MM.1S (cell line): ENCODE measurements at regions not wholly inside any gene's neighbourhood (a gene's known extent, or its start where the extent isn't known, plus 50 kb on each side); places are given as distances from the start of the nearest gene placed in this dataset.

ENCODE experiments used
- DNase-seq: peaks from one replicate; pipeline ENCODE4 v3.0.0-alpha.2; 2015
- H2AFZ ChIP-seq: fragments of 300-600 bp; sonication (generic); 2 replicates; pipeline ENCODE4 v1.6.0; 2016; ENCODE audit warnings: antibody characterized with exemption, low read length
- H3F3A ChIP-seq: fragments of 300-600 bp; sonication (generic); 2 replicates; pipeline ENCODE4 v1.6.1; 2016; ENCODE audit warnings: mild to moderate bottlenecking, antibody characterized with exemption, low read length, moderate library complexity, mixed read lengths; ENCODE audit not compliant: insufficient read depth
- H3K27ac ChIP-seq: fragments of 300-600 bp; sonication (generic); 2 replicates; pipeline ENCODE4 v1.5.1; 2016; ENCODE audit warnings: mild to moderate bottlenecking, low read length
- H3K27me3 ChIP-seq: fragments of 300-600 bp; sonication (generic); replicated peaks from 2 replicates; pipeline ENCODE4 v1.6.0; 2016; ENCODE audit warnings: low read length; ENCODE audit not compliant: insufficient read depth
- H3K36me3 ChIP-seq: fragments of 300-600 bp; sonication (generic); replicated peaks from 2 replicates; pipeline ENCODE4 v1.6.1; 2016; ENCODE audit warnings: mild to moderate bottlenecking, low read length, mixed read lengths; ENCODE audit not compliant: insufficient read depth
- H3K4me1 ChIP-seq: fragments of 300-600 bp; sonication (generic); 2 replicates; pipeline ENCODE4 v1.6.1; 2016; ENCODE audit warnings: low read length, mixed read lengths
- H3K4me2 ChIP-seq: fragments of 300-600 bp; sonication (generic); 2 replicates; pipeline ENCODE4 v1.6.0; 2016; ENCODE audit warnings: low read depth, low read length
- H3K4me3 ChIP-seq: fragments of 300-600 bp; sonication (generic); 2 replicates; pipeline ENCODE4 v1.5.1; 2016; ENCODE audit warnings: low read length, mixed read lengths
- H3K79me2 ChIP-seq: fragments of 300-600 bp; sonication (generic); 2 replicates; pipeline ENCODE4 v1.6.1; 2016; ENCODE audit warnings: mixed run types, low read length, mixed read lengths
- H3K9ac ChIP-seq: fragments of 300-600 bp; sonication (generic); 2 replicates; pipeline ENCODE4 v1.6.1; 2016; ENCODE audit warnings: low read length, mixed read lengths
- H3K9me2 ChIP-seq: fragments of 300-600 bp; sonication (generic); replicated peaks from 2 replicates; pipeline ENCODE4 v1.6.1; 2016; ENCODE audit warnings: mild to moderate bottlenecking, low read length, mixed read lengths; ENCODE audit not compliant: insufficient read depth
- H3K9me3 ChIP-seq: fragments of 300-600 bp; sonication (generic); replicated peaks from 2 replicates; pipeline ENCODE4 v1.6.1; 2016; ENCODE audit warnings: mild to moderate bottlenecking, low read length, mixed read lengths; ENCODE audit not compliant: insufficient read depth
- H4K20me1 ChIP-seq: fragments of 300-600 bp; sonication (generic); 2 replicates; pipeline ENCODE4 v1.6.1; 2016; ENCODE audit warnings: mild to moderate bottlenecking, low read length, moderate library complexity, mixed read lengths; ENCODE audit not compliant: insufficient read depth
- CTCF ChIP-seq: fragments of 300-600 bp; sonication (generic); IDR thresholded peaks from 2 replicates; pipeline ENCODE4 v1.5.1; 2016; ENCODE audit warnings: antibody characterized with exemption, low read length, mixed read lengths
- EZH2 ChIP-seq: fragments of 300-600 bp; sonication (generic); optimal IDR thresholded peaks from 2 replicates; pipeline ENCODE3; 2017; ENCODE audit warnings: low read depth, mild to moderate bottlenecking, antibody characterized with exemption, low read length, mixed read lengths
- EZH2phosphoT487 ChIP-seq: fragments of 300-600 bp; sonication (generic); IDR thresholded peaks from 2 replicates; pipeline ENCODE4 v1.6.1; 2018; ENCODE audit warnings: antibody characterized with exemption, low read length

GRCh38 chr10:128622706-128623105 is 496.5 kb upstream of the MKI67 start:
- H3K27ac ChIP-seq: no peak overlapping the region
- H3K27me3 ChIP-seq: no peaks in the 10 kb centered on the region
- no peaks in the 10 kb centered on the region for H3K4me1 ChIP-seq
- H3K4me3 ChIP-seq: no peak overlapping the region
- no peaks in the 10 kb centered on the region for H3K9me2 ChIP-seq
- no peaks in the 10 kb centered on the region for H3K9me3 ChIP-seq
- no peaks in the 10 kb centered on the region for H3K79me2 ChIP-seq
- DNase-seq: no peak
- H3K4me2 ChIP-seq: no peak overlapping the region
- no peaks in the 10 kb centered on the region for H3K36me3 ChIP-seq
- no peak overlapping the region for H3K9ac ChIP-seq
- H4K20me1 ChIP-seq: no peaks in the 10 kb centered on the region
- no peaks in the 10 kb centered on the region for H3F3A ChIP-seq
- no peak for TF ChIP-seq EZH2
- no peak overlapping the region for H2AFZ ChIP-seq

- Histone ChIP-seq H3K4me1 (no peaks in the 10 kb centered on the region), H3K9me2 (no peaks in the 10 kb centered on the region), H3K36me3 (no peaks in the 10 kb centered on the region), H3K9me3 (no peaks in the 10 kb centered on the region), H3K4me3 (no peak overlapping the region), H3F3A (no peaks in the 10 kb centered on the region), H3K79me2 (no peaks in the 10 kb centered on the region), H4K20me1 (no peaks in the 10 kb centered on the region), H3K27ac (no peak overlapping the region), H3K4me2 (no peak overlapping the region), H3K9ac (no peak overlapping the region), H2AFZ (no peak overlapping the region), H3K27me3 (no peaks in the 10 kb centered on the region)
- TF ChIP-seq CTCF (no peak), EZH2phosphoT487 (no peak), EZH2 (no peak)
- DNase-seq: no peak
Measured at GRCh38 chr10:128623776-128624175, 497.6 kb upstream of the MKI67 start.

- no peak overlapping the region for H3K4me2 ChIP-seq
- H3F3A ChIP-seq: no peaks in the 10 kb centered on the region
- no peak overlapping the region for H3K4me3 ChIP-seq
- no peaks in the 10 kb centered on the region for H3K36me3 ChIP-seq
- DNase-seq: no peak
- H3K9me3 ChIP-seq: no peaks in the 10 kb centered on the region
- H3K79me2 ChIP-seq: no peaks in the 10 kb centered on the region
- H3K9ac ChIP-seq: no peak overlapping the region
- TF ChIP-seq CTCF: no peak
- TF ChIP-seq EZH2phosphoT487: no peak
- no peak overlapping the region for H3K27ac ChIP-seq
- no peaks in the 10 kb centered on the region for H3K27me3 ChIP-seq
- H4K20me1 ChIP-seq: no peaks in the 10 kb centered on the region
- H2AFZ ChIP-seq: no peak overlapping the region
- no peaks in the 10 kb centered on the region for H3K4me1 ChIP-seq
- no peaks in the 10 kb centered on the region for H3K9me2 ChIP-seq
Measured at GRCh38 chr10:128624656-128625530, 498.7 kb upstream of the MKI67 start.

- H3K9me2 ChIP-seq: no peaks in the 10 kb centered on the region
- H3F3A ChIP-seq: no peaks in the 10 kb centered on the region
- no peak for DNase-seq
- H3K27me3 ChIP-seq: no peaks in the 10 kb centered on the region
- no peak overlapping the region for H3K9ac ChIP-seq
- no peak for TF ChIP-seq EZH2phosphoT487
- TF ChIP-seq EZH2: no peak
- TF ChIP-seq CTCF: no peak
- no peak overlapping the region for H2AFZ ChIP-seq
- no peak overlapping the region for H3K27ac ChIP-seq
- no peaks in the 10 kb centered on the region for H3K9me3 ChIP-seq
- no peaks in the 10 kb centered on the region for H4K20me1 ChIP-seq
- no peak overlapping the region for H3K4me3 ChIP-seq
- no peaks in the 10 kb centered on the region for H3K36me3 ChIP-seq
- no peaks in the 10 kb centered on the region for H3K4me1 ChIP-seq
- H3K79me2 ChIP-seq: no peaks in the 10 kb centered on the region
- H3K4me2 ChIP-seq: no peak overlapping the region
Measured at GRCh38 chr10:128625926-128626325, 499.7 kb upstream of the MKI67 start.
